Adrenal gland (tissue), 9 donors: ENCODE measurements at regions not wholly inside any gene's neighbourhood (a gene's known extent, or its start where the extent isn't known, plus 50 kb on each side); places are given as distances from the start of the nearest gene placed in this dataset.

Source experiments
- DNase-seq, 7 donors: peaks; one replicate each; pipeline ENCODE4 v3.0.0-alpha.2; 2019 to 2020
- H3K27ac ChIP-seq, 5 donors: fragments of 200-600 bp; sonication (generic) in 4 of 5; 1 replicate in 3 of 5; 2 replicates in 2 of 5; pipeline versions ENCODE4 v1.5.1 to v1.8.0; 2016 to 2020; ENCODE audit warnings: mild to moderate bottlenecking in 1 of 5
- H3K27me3 ChIP-seq: fragments of 200-600 bp; 2 replicates; pipeline ENCODE4 v1.8.0; 2021
- H3K36me3 ChIP-seq, 2 donors: fragments of 200-600 bp; replicated peaks in 1 of 2; 1 replicate in 1 of 2; 2 replicates in 1 of 2; pipeline versions ENCODE4 v1.5.1 to v1.8.0; 2018 to 2022
- H3K4me1 ChIP-seq, 2 donors: fragments of 200-600 bp; replicated peaks in 1 of 2; 1 replicate in 1 of 2; 2 replicates in 1 of 2; pipeline versions ENCODE4 v1.5.1 to v1.8.0; 2018 to 2021
- H3K4me3 ChIP-seq, 4 donors: fragments of 200-600 bp; sonication (generic) in 3 of 4; one replicate each; pipeline ENCODE4 v1.5.1; 2016 to 2018
- H3K9me3 ChIP-seq, 3 donors: fragments of 200-600 bp; sonication (generic) in 1 of 3; replicated peaks in 1 of 3; 1 replicate in 2 of 3; 2 replicates in 1 of 3; pipeline versions ENCODE4 v1.5.1 to v1.8.0; 2016 to 2021
- CTCF ChIP-seq, 6 experiments: fragments of 450-650 bp in 4 of 6; fragments of 200-600 bp in 2 of 6; sonication (generic) in 1 of 6; IDR thresholded peaks; 1 replicate in 5 of 6; 2 replicates in 1 of 6; pipeline versions ENCODE4 v1.5.1 to v1.8.0; 2016 to 2021; ENCODE audit warnings: antibody characterized with exemption in 6 of 6, mild to moderate bottlenecking in 2 of 6, moderate library complexity in 1 of 6
- POLR2A ChIP-seq, 2 donors: fragments of 450-650 bp; IDR thresholded peaks; one replicate each; pipeline ENCODE4 v1.6.1; 2017; ENCODE audit warnings: antibody characterized with exemption in 2 of 2, mild to moderate bottlenecking in 2 of 2, moderate library complexity in 1 of 2
- WGBS, 4 donors: extraction: QIAGEN DNeasy Blood & Tissue Kit in 2 of 4; methylation state at CpG; one replicate each; pipeline versions ENCODE4 v1.1.5 to v1.1.7; 2013 to 2017; 5-methylcytosine and 5-hydroxymethylcytosine counted together
- intact Hi-C, 2 donors: fragments of 100-400 bp; cut with DNase I; formaldehyde crosslinking; loops; one replicate each; pipeline versions ENCODE4 v1.14.1 to v1.15.0; 2022 to 2023
- donor health status: healthy with polysubstance abuse.
- donor health status: Bipolar disorder and iron deficiency.
- donor health status: DM: yes; HTN: yes; CAD: no.
- donor health status: DM: no; HTN: no; CAD: no.
- donor health status: DM: no; HTN: no; CAD: no.

- intact Hi-C loops, result no loop called here
- H3K4me1 ChIP-seq, result no peaks in the 10 kb centered on the region
- no peak overlapping the region for H3K27ac ChIP-seq
- H3K4me3 ChIP-seq, result no peak overlapping the region
- H3K9me3 ChIP-seq, result no peaks in the 10 kb centered on the region
- no peaks in the 10 kb centered on the region for H3K27me3 ChIP-seq
- H3K36me3 ChIP-seq, result no peaks in the 10 kb centered on the region
- 40 to 56% (median 49%) methylated on average over 4 of the region's 4 CpGs for WGBS, 4 donors
- DNase-seq, result peak in 2 of 7 donors; percentile 9 to 15
- TF ChIP-seq POLR2A (IDR thresholded peaks at IDR 0.05), result no peak
Observed at GRCh38 chr5:60546207-60546606, 153.8 kb downstream of the DEPDC1B start.

- Histone ChIP-seq H3K9me3 (no peaks in the 10 kb centered on the region), H3K27me3 (no peaks in the 10 kb centered on the region), H3K36me3 (no peaks in the 10 kb centered on the region), H3K27ac (no peak overlapping the region), H3K4me1 (no peaks in the 10 kb centered on the region), H3K4me3 (no peak overlapping the region)
- TF ChIP-seq CTCF (IDR thresholded peaks at IDR 0.05) (no peak), POLR2A (IDR thresholded peaks at IDR 0.05) (no peak)
- 33 to 41% (median 37%) methylated on average over 3 of the region's 3 CpGs for WGBS, 4 donors
- DNase-seq, result no peak
- intact Hi-C loops, result no loop called here
Observed at GRCh38 chr5:60545551-60545950, 154.4 kb downstream of the DEPDC1B start.

GRCh38 chr5:60544142-60544541 lies 155.8 kb downstream of the DEPDC1B start:
- WGBS, 4 donors, result 76 to 80% (median 78%) methylated on average over 2 of the region's 2 CpGs
- intact Hi-C loops, result no loop called here
- Histone ChIP-seq H3K9me3 (no peaks in the 10 kb centered on the region), H3K4me1 (no peaks in the 10 kb centered on the region), H3K27me3 (no peaks in the 10 kb centered on the region), H3K36me3 (no peaks in the 10 kb centered on the region), H3K4me3 (no peak overlapping the region), H3K27ac (no peak overlapping the region)
- TF ChIP-seq POLR2A (IDR thresholded peaks at IDR 0.05) (no peak), CTCF (IDR thresholded peaks at IDR 0.05) (no peak)
- no peak for DNase-seq

- Histone ChIP-seq H3K4me1 (no peaks in the 10 kb centered on the region), H3K9me3 (no peaks in the 10 kb centered on the region), H3K27ac (no peak overlapping the region), H3K36me3 (no peaks in the 10 kb centered on the region), H3K4me3 (no peak overlapping the region), H3K27me3 (no peaks in the 10 kb centered on the region)
- WGBS, 4 donors, result 4 to 18% (median 11%) methylated on average over 2 of the region's 2 CpGs
- peak in 2 of 7 donors; percentile 8 to 13 for DNase-seq
- no peak for TF ChIP-seq CTCF (IDR thresholded peaks at IDR 0.05)
- no peak for TF ChIP-seq POLR2A (IDR thresholded peaks at IDR 0.05)
- intact Hi-C loops, result no loop called here
Observed at GRCh38 chr5:60541980-60542379, 158.0 kb downstream of the DEPDC1B start.
